ELR (cell line): ENCODE measurements at regions not wholly inside any gene's neighbourhood (a gene's known extent, or its start where the extent isn't known, plus 50 kb on each side); places are given as distances from the start of the nearest gene placed in this dataset.

ENCODE experiments used
- DNase-seq: peaks from one replicate; pipeline ENCODE4 v3.0.0-alpha.2; 2015; ENCODE audit warnings: low read depth

- DNase-seq: no peak
Measured at GRCh38 chr9:87334366-87334765, 163.3 kb upstream of the DAPK1 start.

- DNase-seq: no peak
Measured at GRCh38 chr9:87336407-87336806, 161.3 kb upstream of the DAPK1 start.

- peak; percentile 68 for DNase-seq
Measured at GRCh38 chr9:87336914-87337333, 160.7 kb upstream of the DAPK1 start.

GRCh38 chr9:87337335-87338087 lies 160.2 kb upstream of the DAPK1 start:
- no peak for DNase-seq

GRCh38 chr9:87338088-87338989 lies 159.3 kb upstream of the DAPK1 start:
- DNase-seq: no peak

- DNase-seq: no peak
Measured at GRCh38 chr9:87340391-87340790, 157.3 kb upstream of the DAPK1 start.

- DNase-seq: no peak
Measured at GRCh38 chr9:87342743-87343142, 154.9 kb upstream of the DAPK1 start.

- no peak for DNase-seq
Measured at GRCh38 chr9:87343816-87344430, 153.7 kb upstream of the DAPK1 start.

- DNase-seq: no peak
Measured at GRCh38 chr9:87346061-87346665, 151.5 kb upstream of the DAPK1 start.

GRCh38 chr9:87350915-87351314 lies 146.8 kb upstream of the DAPK1 start:
- no peak for DNase-seq

- DNase-seq: no peak
Measured at GRCh38 chr9:87353301-87353700, 144.4 kb upstream of the DAPK1 start.

GRCh38 chr9:87354147-87354546 lies 143.5 kb upstream of the DAPK1 start:
- DNase-seq: no peak

- DNase-seq: no peak
Measured at GRCh38 chr9:87357600-87357999, 140.1 kb upstream of the DAPK1 start.

GRCh38 chr9:87359264-87359663 lies 138.4 kb upstream of the DAPK1 start:
- no peak for DNase-seq

- DNase-seq: no peak
Measured at GRCh38 chr9:87359958-87360601, 137.6 kb upstream of the DAPK1 start.

GRCh38 chr9:87370049-87370685 lies 127.5 kb upstream of the DAPK1 start:
- DNase-seq: no peak

GRCh38 chr9:87371795-87372355 lies 125.8 kb upstream of the DAPK1 start:
- DNase-seq: no peak

GRCh38 chr9:87372356-87372851 lies 125.3 kb upstream of the DAPK1 start:
- DNase-seq: no peak

GRCh38 chr9:87374023-87374919 lies 123.4 kb upstream of the DAPK1 start:
- DNase-seq: peak; percentile 13
